DND-41 (cell line): ENCODE measurements at regions not wholly inside any gene's neighbourhood (a gene's known extent, or its start where the extent isn't known, plus 50 kb on each side); places are given as distances from the start of the nearest gene placed in this dataset.

Source experiments
- ATAC-seq: fragments of 200-7000 bp; cut with Tn5 transposase; 3 replicates; pipeline ENCODE4 v1.9.1; 2021; ENCODE audit warnings: low read depth; ENCODE audit not compliant: insufficient read depth
- DNase-seq: peaks from one replicate; pipeline ENCODE4 v3.0.0-alpha.2; 2020
- H2AFZ ChIP-seq: 2 replicates; pipeline ENCODE4 v1.6.0; 2012; ENCODE audit warnings: low read depth, low read length
- H3K27ac ChIP-seq: 2 replicates; pipeline ENCODE4 v1.5.1; 2012; ENCODE audit warnings: low read length, inconsistent platforms
- H3K27me3 ChIP-seq: fragments of 200-600 bp; sonication (generic); 2 replicates; pipeline ENCODE4 v1.6.0; 2012; ENCODE audit warnings: low read length, mild to moderate bottlenecking, inconsistent platforms; ENCODE audit not compliant: insufficient read depth, poor library complexity
- H3K36me3 ChIP-seq: 2 replicates; pipeline ENCODE4 v1.5.1; 2012; ENCODE audit warnings: low read length, inconsistent platforms; ENCODE audit not compliant: insufficient read depth
- H3K4me1 ChIP-seq: 2 replicates; pipeline ENCODE4 v1.5.1; 2012; ENCODE audit warnings: mild to moderate bottlenecking, low read length; ENCODE audit not compliant: insufficient read depth
- H3K4me2 ChIP-seq: 2 replicates; pipeline ENCODE4 v1.6.0; 2012; ENCODE audit warnings: mild to moderate bottlenecking, moderate library complexity, low read length, inconsistent platforms; ENCODE audit not compliant: insufficient read depth
- H3K4me3 ChIP-seq, 2 experiments: fragments of 200-600 bp in 1 of 2; shearing (Covaris generic) in 1 of 2; 2 replicates each; pipeline ENCODE4 v1.5.1; 2012 to 2016; ENCODE audit warnings: inconsistent platforms in 2 of 2, low read length in 2 of 2, mild to moderate bottlenecking in 2 of 2, low read depth in 1 of 2, moderate library complexity in 1 of 2
- H3K79me2 ChIP-seq: 2 replicates; pipeline ENCODE4 v1.6.0; 2012; ENCODE audit warnings: low read length, inconsistent platforms; ENCODE audit not compliant: insufficient read depth
- H3K9ac ChIP-seq: 2 replicates; pipeline ENCODE4 v1.6.0; 2012; ENCODE audit warnings: low read depth, mild to moderate bottlenecking, inconsistent platforms, low read length, moderate library complexity
- H3K9me3 ChIP-seq: 2 replicates; pipeline ENCODE4 v1.5.1; 2012; ENCODE audit warnings: low read length, moderate library complexity, mild to moderate bottlenecking, inconsistent platforms; ENCODE audit not compliant: insufficient read depth, severe bottlenecking
- H4K20me1 ChIP-seq: 2 replicates; pipeline ENCODE4 v1.6.0; 2012; ENCODE audit warnings: low read length; ENCODE audit not compliant: insufficient read depth
- CTCF ChIP-seq: IDR thresholded peaks from 2 replicates; pipeline ENCODE4 v1.5.1; 2012; ENCODE audit warnings: borderline replicate concordance, low read length, moderate library complexity, mild to moderate bottlenecking; ENCODE audit not compliant: poor library complexity, severe bottlenecking; ENCODE audit errors: extremely low read depth
- EZH2 ChIP-seq: IDR thresholded peaks from 3 replicates; pipeline ENCODE4 v1.6.1; 2012; ENCODE audit warnings: borderline replicate concordance, low read depth, mild to moderate bottlenecking, moderate library complexity, low read length, inconsistent platforms; ENCODE audit not compliant: severe bottlenecking

- H3K27ac ChIP-seq, result no peak overlapping the region
- H3K27me3 ChIP-seq, result peaks cover 4% of the 10 kb centered on the region
- no peak overlapping the region for H3K4me2 ChIP-seq
- H2AFZ ChIP-seq, result no peak overlapping the region
- DNase-seq (no peak), ATAC-seq (no peak)
- no peaks in the 10 kb centered on the region for H3K36me3 ChIP-seq
- H3K4me1 ChIP-seq, result no peaks in the 10 kb centered on the region
- no peak overlapping the region for H3K4me3 ChIP-seq
- H4K20me1 ChIP-seq, result no peaks in the 10 kb centered on the region
- no peak overlapping the region for H3K9ac ChIP-seq
- no peaks in the 10 kb centered on the region for H3K79me2 ChIP-seq
- no peaks in the 10 kb centered on the region for H3K9me3 ChIP-seq
- no peak for TF ChIP-seq CTCF
- no peak for TF ChIP-seq EZH2
These were observed 153.2 kb upstream of the RBM19 start for GRCh38 chr12:114119316-114119715.

- H3K27ac ChIP-seq, result no peak overlapping the region
- no peak overlapping the region for H3K4me2 ChIP-seq
- no peaks in the 10 kb centered on the region for H3K79me2 ChIP-seq
- no peak for ATAC-seq
- no peak for DNase-seq
- H3K36me3 ChIP-seq, result no peaks in the 10 kb centered on the region
- no peak overlapping the region for H3K4me3 ChIP-seq
- no peak overlapping the region for H2AFZ ChIP-seq
- H4K20me1 ChIP-seq, result no peaks in the 10 kb centered on the region
- no peaks in the 10 kb centered on the region for H3K4me1 ChIP-seq
- peaks cover 2% of the 10 kb centered on the region for H3K27me3 ChIP-seq
- H3K9me3 ChIP-seq, result no peaks in the 10 kb centered on the region
- TF ChIP-seq EZH2 (no peak), CTCF (no peak)
- no peak overlapping the region for H3K9ac ChIP-seq
These were observed 130.3 kb upstream of the RBM19 start for GRCh38 chr12:114096461-114096860.

- no peaks in the 10 kb centered on the region for H3K79me2 ChIP-seq
- TF ChIP-seq CTCF, result no peak
- TF ChIP-seq EZH2, result no peak
- no peak overlapping the region for H3K4me2 ChIP-seq
- no peak overlapping the region for H3K4me3 ChIP-seq
- no peaks in the 10 kb centered on the region for H3K4me1 ChIP-seq
- H4K20me1 ChIP-seq, result no peaks in the 10 kb centered on the region
- peaks cover 2% of the 10 kb centered on the region for H3K27me3 ChIP-seq
- H3K36me3 ChIP-seq, result no peaks in the 10 kb centered on the region
- H3K9ac ChIP-seq, result no peak overlapping the region
- no peaks in the 10 kb centered on the region for H3K9me3 ChIP-seq
- no peak overlapping the region for H2AFZ ChIP-seq
- ATAC-seq (no peak), DNase-seq (no peak)
- no peak overlapping the region for H3K27ac ChIP-seq
These were observed 127.4 kb upstream of the RBM19 start for GRCh38 chr12:114093520-114093919.

GRCh38 chr12:114092981-114093380 is 126.9 kb upstream of the RBM19 start:
- H2AFZ ChIP-seq, result no peak overlapping the region
- no peak for DNase-seq
- no peaks in the 10 kb centered on the region for H3K79me2 ChIP-seq
- no peak overlapping the region for H3K9ac ChIP-seq
- H3K27ac ChIP-seq, result no peak overlapping the region
- H4K20me1 ChIP-seq, result no peaks in the 10 kb centered on the region
- H3K36me3 ChIP-seq, result no peaks in the 10 kb centered on the region
- ATAC-seq, result no peak
- peaks cover 2% of the 10 kb centered on the region for H3K27me3 ChIP-seq
- no peaks in the 10 kb centered on the region for H3K4me1 ChIP-seq
- TF ChIP-seq CTCF, result no peak
- TF ChIP-seq EZH2, result no peak
- no peak overlapping the region for H3K4me2 ChIP-seq
- no peak overlapping the region for H3K4me3 ChIP-seq
- no peaks in the 10 kb centered on the region for H3K9me3 ChIP-seq
